ENCODE measurements at regions not wholly inside any gene's neighbourhood (a gene's known extent, or its start where the extent isn't known, plus 50 kb on each side); places are given as distances from the start of the nearest gene placed in this dataset.

- no peaks in the 10 kb centered on the region for H3K27me3 ChIP-seq (replicated peaks; ENCODE audit: control insufficient read depth, insufficient read depth, low read length)
- no peaks in the 10 kb centered on the region for H3K36me3 ChIP-seq (ENCODE audit: control insufficient read depth, insufficient read depth, low read length)
- no peak for DNase-seq (ENCODE audit: extremely low read depth, insufficient read length)
- H3K4me3 ChIP-seq (replicated peaks; ENCODE audit: low read depth, low read length) = no peak overlapping the region
- no peak for TF ChIP-seq CTCF (IDR thresholded peaks at IDR 0.05; ENCODE audit: insufficient read depth, low read length, poor library complexity, severe bottlenecking)
Observed at GRCh38 chr15:53400986-53401385, 358.5 kb downstream of the WDR72 start.

- TF ChIP-seq CTCF (IDR thresholded peaks at IDR 0.05; ENCODE audit: insufficient read depth, low read length, poor library complexity, severe bottlenecking) = no peak
- no peak for DNase-seq (ENCODE audit: extremely low read depth, insufficient read length)
- H3K4me3 ChIP-seq (replicated peaks; ENCODE audit: low read depth, low read length) = no peak overlapping the region
Observed at GRCh38 chr15:53397041-53397616, 362.3 kb downstream of the WDR72 start.

GRCh38 chr15:53395871-53396270 is 363.6 kb downstream of the WDR72 start:
- Histone ChIP-seq H3K36me3 (ENCODE audit: control insufficient read depth, insufficient read depth, low read length) (no peaks in the 10 kb centered on the region), H3K4me3 (replicated peaks; ENCODE audit: low read depth, low read length) (no peak overlapping the region)

More at GRCh38 chr15:53397041-53397616, 362.3 kb downstream of the WDR72 start:
- Histone ChIP-seq H3K27me3 (replicated peaks; ENCODE audit: control insufficient read depth, insufficient read depth, low read length) (peaks cover 1% of the 10 kb centered on the region; the same call in 1 of the 2 replicates), H3K36me3 (ENCODE audit: control insufficient read depth, insufficient read depth, low read length) (no peaks in the 10 kb centered on the region)

GRCh38 chr15:53390549-53390948 is 368.9 kb downstream of the WDR72 start:
- Histone ChIP-seq H3K27me3 (replicated peaks; ENCODE audit: control insufficient read depth, insufficient read depth, low read length) (no peaks in the 10 kb centered on the region), H3K4me3 (replicated peaks; ENCODE audit: low read depth, low read length) (no peak overlapping the region), H3K36me3 (ENCODE audit: control insufficient read depth, insufficient read depth, low read length) (no peaks in the 10 kb centered on the region)
- no peak for DNase-seq (ENCODE audit: extremely low read depth, insufficient read length)
- no peak for TF ChIP-seq CTCF (IDR thresholded peaks at IDR 0.05; ENCODE audit: insufficient read depth, low read length, poor library complexity, severe bottlenecking)

More at GRCh38 chr15:53395871-53396270, 363.6 kb downstream of the WDR72 start:
- no peak for TF ChIP-seq CTCF (IDR thresholded peaks at IDR 0.05; ENCODE audit: insufficient read depth, low read length, poor library complexity, severe bottlenecking)
- H3K27me3 ChIP-seq (replicated peaks; ENCODE audit: control insufficient read depth, insufficient read depth, low read length) = peaks cover 1% of the 10 kb centered on the region; the same call in 1 of the 2 replicates
- no peak for DNase-seq (ENCODE audit: extremely low read depth, insufficient read length)

- Histone ChIP-seq H3K27me3 (replicated peaks; ENCODE audit: control insufficient read depth, insufficient read depth, low read length) (no peaks in the 10 kb centered on the region), H3K4me3 (replicated peaks; ENCODE audit: low read depth, low read length) (no peak overlapping the region), H3K36me3 (ENCODE audit: control insufficient read depth, insufficient read depth, low read length) (no peaks in the 10 kb centered on the region)
- TF ChIP-seq CTCF (IDR thresholded peaks at IDR 0.05; ENCODE audit: insufficient read depth, low read length, poor library complexity, severe bottlenecking) = no peak
- no peak for DNase-seq (ENCODE audit: extremely low read depth, insufficient read length)
Observed at GRCh38 chr15:53389271-53390037, 370.0 kb downstream of the WDR72 start.
